Lung (tissue), 11 donors: ENCODE measurements at regions not wholly inside any gene's neighbourhood (a gene's known extent, or its start where the extent isn't known, plus 50 kb on each side); places are given as distances from the start of the nearest gene placed in this dataset.

Experiments used
- ATAC-seq: fragments of 200-7000 bp; cut with Tn5 transposase; one replicate; pipeline ENCODE4 v1.9.1; 2020; ENCODE audit warnings: moderate number of reproducible peaks; ENCODE audit not compliant: insufficient read depth, low FRiP score
- DNase-seq, 3 donors: peaks; one replicate each; pipeline ENCODE4 v3.0.0-alpha.2; 2013 to 2017
- H3K27ac ChIP-seq, 2 donors: one replicate each; pipeline ENCODE4 v1.5.1; 2013; ENCODE audit warnings: mild to moderate bottlenecking in 2 of 2, moderate library complexity in 2 of 2, control low read depth in 1 of 2, inconsistent platforms in 1 of 2, low read depth in 1 of 2, low read length in 1 of 2
- H3K27me3 ChIP-seq, 3 donors: one replicate each; pipeline ENCODE4 v1.5.1; 2013; ENCODE audit warnings: low read length in 2 of 3; ENCODE audit not compliant: control insufficient read depth in 3 of 3, insufficient read depth in 3 of 3
- H3K36me3 ChIP-seq, 4 donors: one replicate each; pipeline ENCODE4 v1.5.1; 2013; ENCODE audit warnings: low read length in 4 of 4, mild to moderate bottlenecking in 1 of 4, moderate library complexity in 1 of 4; ENCODE audit not compliant: control insufficient read depth in 4 of 4, insufficient read depth in 4 of 4
- H3K4me1 ChIP-seq, 5 donors: one replicate each; pipeline ENCODE4 v1.5.1; 2013; ENCODE audit warnings: low read length in 5 of 5, mild to moderate bottlenecking in 2 of 5, moderate library complexity in 1 of 5; ENCODE audit not compliant: control insufficient read depth in 5 of 5, insufficient read depth in 5 of 5
- H3K4me3 ChIP-seq: one replicate; pipeline ENCODE4 v1.5.1; 2013; ENCODE audit warnings: mild to moderate bottlenecking, control low read depth, moderate library complexity
- H3K9ac ChIP-seq, 2 donors: one replicate each; pipeline ENCODE4 v1.5.1; 2013; ENCODE audit warnings: low read length in 2 of 2, control low read depth in 1 of 2; ENCODE audit not compliant: insufficient read depth in 1 of 2
- H3K9me3 ChIP-seq, 4 donors: one replicate each; pipeline ENCODE4 v1.5.1; 2013; ENCODE audit warnings: low read length in 3 of 4, mild to moderate bottlenecking in 1 of 4, moderate library complexity in 1 of 4; ENCODE audit not compliant: control insufficient read depth in 4 of 4, insufficient read depth in 3 of 4
- CTCF ChIP-seq: IDR thresholded peaks from 2 replicates; pipeline ENCODE4 v1.5.1; 2012; ENCODE audit warnings: mild to moderate bottlenecking; ENCODE audit errors: control extremely low read depth, extremely low read depth
- WGBS, 2 donors: extraction: QIAGEN DNeasy Blood & Tissue Kit; methylation state at CpG; one replicate each; pipeline ENCODE4 v1.1.7; 2013; 5-methylcytosine and 5-hydroxymethylcytosine counted together
- donor health status: control.
- donor health status: control.
- donor health status: Bipolar disorder and iron deficiency.
- donor health status: healthy.
- donor health status: DM: yes; HTN: yes; CAD: no.

DNA sequence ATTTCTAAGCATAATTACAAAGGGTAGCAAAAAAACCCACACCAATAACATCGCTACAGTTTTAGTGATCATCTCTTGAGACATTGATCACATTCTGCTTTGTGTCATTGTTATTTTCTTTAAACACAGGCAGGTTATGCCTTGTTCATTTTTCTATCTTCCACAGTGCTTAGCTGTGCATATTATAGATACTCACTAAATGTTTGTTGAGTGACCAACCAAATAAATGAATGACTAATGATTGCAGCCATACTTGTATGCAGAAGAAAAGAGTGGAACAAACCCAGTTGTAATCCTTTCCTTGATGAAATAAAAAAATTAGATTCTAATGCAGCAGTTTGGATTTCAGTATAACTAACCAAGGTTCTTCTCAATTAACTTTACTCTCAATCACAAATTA lies 81.0 kb upstream of the RASSF8 start:
- no peaks in the 10 kb centered on the region for H3K27me3 ChIP-seq
- H3K9ac ChIP-seq = no peak overlapping the region
- ATAC-seq (no peak), DNase-seq (no peak)
- no peak for TF ChIP-seq CTCF
- H3K4me3 ChIP-seq = no peak overlapping the region
- no peaks in the 10 kb centered on the region for H3K9me3 ChIP-seq
- no peak overlapping the region for H3K27ac ChIP-seq
- 92 to 95% methylated on average over 1 of the region's 1 CpG for WGBS, 2 donors
- H3K36me3 ChIP-seq = no peaks in the 10 kb centered on the region
- H3K4me1 ChIP-seq = no peaks in the 10 kb centered on the region

- no peak for ATAC-seq
- H3K27me3 ChIP-seq = no peaks in the 10 kb centered on the region
- H3K9ac ChIP-seq = no peak overlapping the region
- H3K36me3 ChIP-seq = no peaks in the 10 kb centered on the region
- H3K4me1 ChIP-seq = no peaks in the 10 kb centered on the region
- no peak overlapping the region for H3K4me3 ChIP-seq
- TF ChIP-seq CTCF = no peak
- no peak overlapping the region for H3K27ac ChIP-seq
- 86 to 90% methylated on average over 1 of the region's 1 CpG for WGBS, 2 donors
- peaks cover 0 to 2% (median 0%) of the 10 kb centered on the region in 4 donors for H3K9me3 ChIP-seq
- DNase-seq = no peak
Measured at GRCh38 chr12:25882266-25882665, 76.2 kb upstream of the RASSF8 start.

- H3K4me3 ChIP-seq = no peak overlapping the region
- H3K27me3 ChIP-seq = no peaks in the 10 kb centered on the region
- H3K9me3 ChIP-seq = peaks cover 0 to 2% (median 0%) of the 10 kb centered on the region in 4 donors
- no peak for TF ChIP-seq CTCF
- H3K4me1 ChIP-seq = no peaks in the 10 kb centered on the region
- no peak for ATAC-seq
- no peak overlapping the region for H3K9ac ChIP-seq
- WGBS, 2 donors = 84 to 88% methylated on average over 10 of the region's 10 CpGs
- DNase-seq = no peak
- no peaks in the 10 kb centered on the region for H3K36me3 ChIP-seq
- no peak overlapping the region for H3K27ac ChIP-seq
Measured at GRCh38 chr12:25883026-25883916, 75.2 kb upstream of the RASSF8 start.
